ENCODE measurements at regions not wholly inside any gene's neighbourhood (a gene's known extent, or its start where the extent isn't known, plus 50 kb on each side); places are given as distances from the start of the nearest gene placed in this dataset.
A peak's percentile ranks its signal among the peaks of the same experiment; 100 is the strongest.

DNA sequence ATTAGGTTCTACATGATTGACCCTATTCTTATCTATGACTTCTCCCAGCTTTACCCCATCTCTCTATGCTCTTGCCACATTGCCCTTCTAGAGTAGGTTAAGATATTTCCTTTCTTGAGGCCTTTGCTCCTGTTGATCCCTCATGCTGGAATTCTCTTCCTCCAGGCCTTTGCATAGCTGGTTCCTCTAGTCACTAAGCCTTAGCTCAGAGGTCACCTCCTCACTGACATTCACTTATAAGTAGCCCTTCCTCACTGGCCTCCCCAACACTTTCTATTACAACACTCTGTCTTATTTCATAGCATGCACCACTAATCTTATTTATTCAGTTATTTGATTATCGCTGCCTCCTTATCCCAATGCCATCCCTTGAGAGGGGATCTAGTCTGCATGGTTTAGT is 228.4 kb upstream of the COL8A1 start:
- H3K4me3 ChIP-seq (ENCODE audit: low read depth, low read length), result no peak overlapping the region
- TF ChIP-seq, protein P1, sequence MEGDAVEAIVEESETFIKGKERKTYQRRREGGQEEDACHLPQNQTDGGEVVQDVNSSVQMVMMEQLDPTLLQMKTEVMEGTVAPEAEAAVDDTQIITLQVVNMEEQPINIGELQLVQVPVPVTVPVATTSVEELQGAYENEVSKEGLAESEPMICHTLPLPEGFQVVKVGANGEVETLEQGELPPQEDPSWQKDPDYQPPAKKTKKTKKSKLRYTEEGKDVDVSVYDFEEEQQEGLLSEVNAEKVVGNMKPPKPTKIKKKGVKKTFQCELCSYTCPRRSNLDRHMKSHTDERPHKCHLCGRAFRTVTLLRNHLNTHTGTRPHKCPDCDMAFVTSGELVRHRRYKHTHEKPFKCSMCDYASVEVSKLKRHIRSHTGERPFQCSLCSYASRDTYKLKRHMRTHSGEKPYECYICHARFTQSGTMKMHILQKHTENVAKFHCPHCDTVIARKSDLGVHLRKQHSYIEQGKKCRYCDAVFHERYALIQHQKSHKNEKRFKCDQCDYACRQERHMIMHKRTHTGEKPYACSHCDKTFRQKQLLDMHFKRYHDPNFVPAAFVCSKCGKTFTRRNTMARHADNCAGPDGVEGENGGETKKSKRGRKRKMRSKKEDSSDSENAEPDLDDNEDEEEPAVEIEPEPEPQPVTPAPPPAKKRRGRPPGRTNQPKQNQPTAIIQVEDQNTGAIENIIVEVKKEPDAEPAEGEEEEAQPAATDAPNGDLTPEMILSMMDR (conservative IDR thresholded peaks at IDR 0.05; ENCODE audit: low read depth, low read length), result no peak
- no peak for DNase-seq (ENCODE audit: low read depth)

DNA sequence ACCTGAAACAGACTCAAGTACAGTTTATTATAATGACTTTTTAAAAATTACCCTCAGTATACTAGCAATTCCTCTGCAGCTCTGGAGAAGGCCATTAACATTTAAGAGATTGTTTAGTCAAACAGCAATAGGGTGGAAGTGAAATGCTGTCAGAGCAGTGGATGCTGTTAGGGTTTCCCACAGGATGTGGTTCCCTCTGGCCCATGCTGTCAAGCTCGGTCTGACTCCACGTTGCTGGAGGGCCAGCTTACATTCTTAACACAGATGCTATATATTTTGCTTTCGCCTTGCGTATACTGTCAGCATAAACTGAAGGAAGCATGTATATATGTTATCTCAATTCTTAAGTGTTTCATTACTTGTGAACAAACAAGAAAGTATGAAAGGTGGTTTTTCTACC is 231.1 kb upstream of the COL8A1 start:
- peak; percentile 68 for DNase-seq (ENCODE audit: low read depth)
- TF ChIP-seq, protein P1 (conservative IDR thresholded peaks at IDR 0.05; ENCODE audit: low read depth, low read length), result no peak
- no peak overlapping the region for H3K4me3 ChIP-seq (ENCODE audit: low read depth, low read length)

DNA sequence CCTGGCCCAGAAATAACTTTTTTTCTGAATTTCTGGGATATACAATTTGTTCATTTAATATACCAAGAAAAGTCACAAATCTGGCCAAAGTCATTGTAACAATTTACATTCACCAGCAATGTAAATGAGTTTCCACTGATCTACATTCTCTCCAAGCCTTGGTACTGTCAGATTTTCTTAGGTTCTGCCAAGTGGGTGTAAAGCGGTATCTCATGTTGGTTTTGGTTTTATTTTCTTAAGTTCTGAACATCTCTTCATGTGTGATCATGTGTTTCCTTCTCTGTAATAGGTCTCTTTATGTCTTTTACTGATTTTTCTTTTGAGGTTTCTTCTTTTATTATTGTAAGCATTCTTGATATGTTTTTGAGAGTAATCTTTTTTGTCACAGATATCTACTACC is 235.6 kb upstream of the COL8A1 start:
- TF ChIP-seq, protein P1 (conservative IDR thresholded peaks at IDR 0.05; ENCODE audit: low read depth, low read length), result no peak
- no peak overlapping the region for H3K4me3 ChIP-seq (ENCODE audit: low read depth, low read length)
- no peak for DNase-seq (ENCODE audit: low read depth)

DNA sequence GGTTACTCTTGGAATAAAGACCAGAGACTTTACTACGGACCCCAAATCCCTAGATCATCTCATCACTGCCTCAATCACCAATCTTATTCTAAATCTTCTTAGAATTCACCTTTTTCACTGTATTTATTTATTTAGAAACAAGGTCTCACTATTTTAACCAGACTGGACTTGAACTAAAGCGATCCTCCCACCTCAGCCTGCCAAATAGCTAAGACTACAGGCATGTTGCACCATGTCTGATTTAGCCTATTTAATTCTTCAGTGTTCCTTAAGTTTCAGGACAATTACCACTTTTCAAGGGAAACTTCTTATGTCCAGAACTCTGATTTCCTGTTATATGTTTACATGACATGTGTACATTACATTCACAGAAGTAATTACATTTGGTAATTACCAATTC is 238.0 kb upstream of the COL8A1 start:
- TF ChIP-seq, protein P1 (conservative IDR thresholded peaks at IDR 0.05; ENCODE audit: low read depth, low read length), result no peak
- DNase-seq (ENCODE audit: low read depth), result no peak
- H3K4me3 ChIP-seq (ENCODE audit: low read depth, low read length), result no peak overlapping the region

DNA sequence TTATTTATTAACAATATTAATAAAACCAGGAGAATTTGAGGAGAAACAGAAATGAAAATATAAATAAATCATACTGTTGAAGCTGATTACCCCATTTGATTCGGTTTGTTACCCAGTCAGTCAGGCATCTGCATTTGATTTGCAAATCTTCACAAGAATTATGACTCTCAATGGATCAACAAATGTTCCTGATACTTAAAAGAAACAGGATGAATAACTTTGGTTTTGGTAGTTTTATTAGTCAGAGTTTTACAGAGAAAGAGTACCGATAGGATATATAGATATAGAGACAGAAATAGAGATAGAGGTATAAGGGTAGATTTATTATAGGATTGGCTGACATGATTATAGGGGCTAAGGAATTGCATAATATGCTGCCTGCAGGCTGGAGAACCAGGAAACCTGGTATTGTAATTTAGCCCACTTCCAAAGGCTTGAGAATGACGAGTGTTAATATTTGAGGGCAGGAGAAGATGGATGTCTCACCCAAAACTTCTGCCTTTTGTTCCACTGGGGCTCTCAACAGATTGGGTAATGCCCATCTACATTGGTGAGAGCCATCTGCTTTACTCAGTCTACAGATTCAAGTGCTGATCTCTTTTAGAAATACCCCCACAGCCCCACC is 241.6 kb upstream of the COL8A1 start:
- DNase-seq (ENCODE audit: low read depth), result no peak
- TF ChIP-seq, protein P1 (conservative IDR thresholded peaks at IDR 0.05; ENCODE audit: low read depth, low read length), result no peak
- H3K4me3 ChIP-seq (ENCODE audit: low read depth, low read length), result no peak overlapping the region

DNA sequence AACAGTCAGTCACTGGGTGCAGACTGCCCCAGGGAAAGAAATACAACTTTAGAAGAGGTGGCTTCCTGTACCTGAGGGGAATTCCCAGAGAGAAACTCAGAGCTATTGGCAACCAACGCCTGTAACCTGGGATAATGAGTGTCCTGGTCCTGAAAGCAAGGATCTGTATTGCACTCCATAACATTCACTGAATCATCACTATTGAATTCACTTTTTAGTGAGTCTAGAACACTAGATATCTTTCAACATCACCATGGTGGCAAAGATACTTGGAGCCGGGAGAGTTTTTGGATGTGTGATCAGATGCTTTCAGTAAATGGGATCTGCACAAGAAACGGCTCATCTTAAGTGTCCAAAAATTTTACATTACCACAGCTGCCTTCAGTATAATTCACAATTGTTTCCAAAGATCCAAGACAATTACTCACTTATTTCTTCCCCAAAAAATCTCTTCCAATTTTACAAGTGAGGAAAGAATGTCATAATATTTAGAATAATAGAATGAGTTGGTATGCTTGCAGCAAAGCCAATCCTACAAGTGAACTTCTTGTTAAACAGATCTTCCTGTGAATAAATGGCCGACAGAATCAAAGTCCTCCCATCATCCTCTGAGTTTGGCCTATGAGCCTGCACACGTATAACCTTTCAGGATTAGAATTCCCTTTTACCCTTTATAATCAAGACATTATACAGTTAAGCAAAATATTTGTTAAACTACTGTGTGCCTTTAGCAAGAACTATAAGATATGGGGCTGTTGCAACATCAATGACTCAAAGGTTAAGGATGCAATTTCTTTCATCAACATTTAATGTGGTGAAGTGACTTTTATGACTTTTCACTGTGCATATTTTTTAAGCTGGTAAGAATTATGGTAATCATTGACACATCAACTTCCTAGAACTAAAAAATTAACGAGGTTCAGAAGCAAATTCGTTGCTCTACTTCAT is 243.3 kb upstream of the COL8A1 start:
- TF ChIP-seq, protein P1 (conservative IDR thresholded peaks at IDR 0.05; ENCODE audit: low read depth, low read length), result no peak
- no peak overlapping the region for H3K4me3 ChIP-seq (ENCODE audit: low read depth, low read length)
- peak; percentile 86 for DNase-seq (ENCODE audit: low read depth)

Measured in choroid plexus epithelial cell (primary cell).